GM18511 (cell line): ENCODE measurements at regions not wholly inside any gene's neighbourhood (a gene's known extent, or its start where the extent isn't known, plus 50 kb on each side); places are given as distances from the start of the nearest gene placed in this dataset.

Experiments
- ATAC-seq: cut with Tn5 transposase; IDR thresholded peaks from one replicate; pipeline ENCODE4 v1.9.1; 2021; ENCODE audit warnings: mild to moderate bottlenecking, moderate library complexity; ENCODE audit not compliant: unreplicated experiment

DNA sequence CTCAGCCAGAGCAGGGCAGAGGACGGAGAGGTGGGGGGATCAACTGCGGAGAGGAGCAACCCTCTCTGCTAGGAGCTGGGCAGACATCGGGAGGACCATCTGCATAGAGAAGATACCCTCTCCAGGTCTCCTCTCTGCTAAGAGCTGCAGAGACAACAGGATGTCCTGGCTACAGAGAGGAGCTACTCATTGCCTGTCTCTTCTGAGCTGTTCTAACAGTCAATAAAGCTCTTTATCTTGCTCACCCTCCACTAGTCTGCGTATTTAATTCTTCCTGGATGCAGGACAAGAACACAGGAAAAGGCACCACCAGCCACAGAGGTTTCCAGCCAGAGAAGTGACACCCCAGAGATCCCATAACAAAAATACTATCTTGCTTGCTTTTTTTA is 871.1 kb upstream of the GJE1 start:
- ATAC-seq = no peak

DNA sequence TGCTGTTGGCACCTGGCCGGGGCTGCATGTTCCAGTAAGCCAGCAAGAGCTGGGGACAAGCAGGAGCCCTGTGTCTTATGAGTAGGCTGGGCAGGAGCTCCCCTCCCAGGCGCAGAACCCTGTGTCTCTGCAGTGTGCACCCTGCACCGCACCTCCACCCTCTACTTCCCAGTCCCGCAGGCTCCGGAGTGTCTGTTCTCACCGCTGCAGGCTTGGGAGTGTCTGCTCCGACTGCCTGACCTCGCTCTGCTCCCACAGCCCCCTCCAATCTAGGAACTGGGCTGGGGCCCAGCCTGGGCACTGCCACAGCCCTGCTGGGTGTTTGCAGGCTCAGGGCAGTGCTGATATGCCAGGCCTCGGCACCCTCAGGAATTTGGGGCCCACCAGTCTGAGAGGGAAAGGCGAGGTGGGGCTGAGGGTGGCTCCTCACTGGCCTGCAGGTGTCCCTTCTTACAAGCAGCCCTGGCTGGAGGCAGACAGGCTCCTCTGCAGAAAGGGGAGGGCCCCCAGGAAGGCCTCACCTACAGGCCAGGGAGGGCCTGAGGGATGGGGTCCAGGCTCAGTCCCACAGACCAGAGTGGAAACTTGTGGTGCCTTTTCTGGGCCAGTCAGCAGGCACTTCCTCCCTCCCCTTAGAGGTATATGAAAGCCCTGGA is 871.6 kb upstream of the GJE1 start:
- no peak for ATAC-seq

DNA sequence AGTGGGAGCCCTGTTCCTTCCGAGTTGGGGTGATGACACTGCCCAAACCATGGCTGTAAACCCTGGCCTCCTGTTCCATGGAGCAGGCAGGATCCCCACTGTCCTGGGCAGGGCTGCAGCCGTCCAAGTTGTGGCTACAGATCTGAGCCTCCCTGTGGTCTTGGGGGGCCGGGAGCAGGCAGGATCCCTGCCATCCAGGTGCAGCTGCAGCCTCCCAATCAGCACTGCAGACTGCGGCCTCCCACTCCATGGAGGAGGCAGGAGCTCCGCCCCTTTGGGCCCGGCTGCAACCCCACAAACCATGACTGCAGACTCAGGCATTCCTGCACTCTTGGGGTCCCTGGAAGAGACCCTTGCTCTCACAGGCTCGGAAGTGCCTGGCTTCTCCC is 872.1 kb upstream of the GJE1 start:
- no peak for ATAC-seq

DNA sequence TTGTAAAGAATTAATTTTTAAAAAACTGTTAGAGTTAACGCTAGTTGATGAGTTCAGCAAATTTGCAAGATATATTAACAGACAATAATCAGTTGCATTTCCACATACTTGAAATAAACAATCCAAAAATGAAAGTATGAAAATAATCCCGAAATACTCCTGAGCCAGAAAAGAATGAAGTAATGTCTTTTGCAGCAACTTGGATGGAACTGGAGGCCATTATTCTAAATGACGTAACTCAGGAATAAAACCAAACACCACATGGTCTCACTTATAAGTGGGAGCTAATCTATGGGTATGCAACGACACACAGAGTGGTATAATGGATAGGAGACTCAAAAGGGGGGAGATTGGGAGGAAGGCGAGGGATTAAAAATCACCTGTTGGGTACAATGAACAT is 872.9 kb upstream of the GJE1 start:
- ATAC-seq = no peak

DNA sequence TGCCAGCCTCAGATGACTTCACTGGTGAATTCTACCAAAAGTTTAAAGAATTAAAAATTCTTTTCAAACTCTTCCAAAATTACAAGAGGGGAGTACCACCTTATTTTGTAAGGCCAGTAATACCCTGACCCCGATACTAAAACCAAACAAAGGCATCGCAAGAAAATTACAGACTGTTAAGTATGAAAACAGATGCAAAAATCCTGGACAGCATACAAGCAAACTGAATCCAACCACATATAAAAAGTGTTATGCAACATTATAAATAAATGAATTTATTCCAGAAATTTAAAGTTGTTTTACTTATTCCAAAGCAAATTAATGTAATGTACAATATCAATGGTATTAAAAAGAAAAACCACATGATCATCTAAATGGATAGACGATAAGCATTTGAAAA is 873.6 kb upstream of the GJE1 start:
- ATAC-seq = no peak

DNA sequence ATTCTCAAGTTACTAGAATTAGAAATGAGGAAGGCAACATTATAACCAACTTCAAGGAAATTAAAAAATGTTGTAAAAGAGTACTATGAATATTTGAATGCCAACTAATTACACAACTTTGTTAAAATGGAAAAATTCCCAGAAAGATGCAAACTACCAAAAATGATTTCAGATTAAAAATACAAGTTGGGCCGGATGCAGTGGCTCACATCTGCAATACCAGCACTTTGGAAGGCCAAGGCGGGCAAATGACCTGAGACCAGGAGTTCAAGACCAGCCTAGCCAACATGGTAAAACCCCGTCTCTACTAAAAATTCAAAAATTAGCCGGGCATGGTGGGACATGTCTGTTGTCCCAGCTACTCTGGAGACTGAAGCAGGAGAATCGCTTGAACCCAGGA is 874.2 kb upstream of the GJE1 start:
- no peak for ATAC-seq

DNA sequence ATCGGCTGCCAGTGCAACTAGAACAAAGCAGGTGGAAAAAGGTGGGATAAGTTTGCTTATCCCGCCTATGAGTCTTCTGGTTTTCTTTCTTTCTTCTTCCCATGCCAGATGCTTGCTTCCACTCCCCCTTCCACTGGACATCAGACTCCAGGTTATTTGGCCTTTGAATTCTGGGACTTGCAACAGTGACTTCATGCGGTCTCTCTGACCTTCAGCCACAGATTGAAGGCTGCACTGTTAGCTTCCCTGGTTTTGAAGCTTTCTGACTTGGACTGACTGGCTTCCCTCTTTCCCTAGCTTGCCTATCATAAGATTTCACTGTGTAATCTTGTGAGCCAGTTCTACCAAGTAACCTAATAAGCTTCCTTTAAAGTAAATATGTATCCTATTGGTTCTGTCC is 878.4 kb upstream of the GJE1 start:
- no peak for ATAC-seq

DNA sequence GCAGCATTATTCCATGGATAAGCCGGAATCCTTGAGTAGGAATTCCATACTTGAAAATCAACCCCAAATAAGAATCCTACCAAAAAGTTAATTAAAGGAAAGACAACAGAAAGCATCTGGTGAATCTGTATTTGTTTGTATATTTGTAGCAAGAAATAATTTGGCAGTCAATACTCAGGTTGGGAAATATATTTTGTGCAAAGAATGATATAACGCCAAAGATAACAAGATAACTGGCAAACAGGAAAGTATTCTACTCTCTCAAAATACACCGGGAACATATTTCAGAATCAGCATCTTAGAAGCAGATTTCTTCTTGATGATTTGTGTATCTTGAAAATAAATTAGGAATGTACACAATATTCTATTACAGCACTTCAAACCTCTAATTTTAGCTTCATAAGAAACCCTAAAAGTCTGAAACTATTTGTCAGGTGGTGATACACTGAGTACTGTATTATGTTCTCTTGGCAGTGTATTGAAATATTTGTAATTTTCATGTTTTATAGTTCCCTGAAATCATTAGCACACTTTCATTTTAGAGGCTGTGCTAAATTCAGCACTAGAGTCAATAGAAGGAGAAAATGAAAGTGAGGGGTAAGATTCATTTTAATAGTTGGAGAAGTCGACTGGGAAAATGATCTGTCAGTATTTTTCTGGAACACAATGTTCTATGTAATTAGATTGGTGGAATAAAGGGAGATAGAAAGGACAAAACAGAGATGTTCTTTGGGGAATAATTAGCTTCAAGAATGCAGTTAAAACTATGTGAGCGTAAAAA is 879.7 kb upstream of the GJE1 start:
- ATAC-seq = no peak

DNA sequence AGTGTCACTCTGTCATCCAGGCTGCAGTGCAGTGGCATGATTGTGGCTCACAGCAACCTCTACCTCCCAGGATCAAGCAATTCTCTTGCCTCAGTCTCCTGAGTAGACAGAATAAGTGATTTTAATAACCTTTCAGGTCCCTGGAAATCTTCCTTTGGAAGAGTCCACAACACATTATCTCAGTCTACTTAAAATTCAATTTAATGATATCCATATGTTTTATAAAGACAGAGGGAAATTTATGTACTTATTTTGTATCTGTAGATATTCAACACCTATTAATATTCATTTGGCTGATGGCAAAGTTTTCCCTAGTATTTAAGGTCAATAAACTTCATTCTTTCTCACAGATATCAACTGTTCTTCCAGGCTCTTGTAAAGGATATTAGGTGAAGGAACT is 881.4 kb upstream of the GJE1 start:
- ATAC-seq = no peak

DNA sequence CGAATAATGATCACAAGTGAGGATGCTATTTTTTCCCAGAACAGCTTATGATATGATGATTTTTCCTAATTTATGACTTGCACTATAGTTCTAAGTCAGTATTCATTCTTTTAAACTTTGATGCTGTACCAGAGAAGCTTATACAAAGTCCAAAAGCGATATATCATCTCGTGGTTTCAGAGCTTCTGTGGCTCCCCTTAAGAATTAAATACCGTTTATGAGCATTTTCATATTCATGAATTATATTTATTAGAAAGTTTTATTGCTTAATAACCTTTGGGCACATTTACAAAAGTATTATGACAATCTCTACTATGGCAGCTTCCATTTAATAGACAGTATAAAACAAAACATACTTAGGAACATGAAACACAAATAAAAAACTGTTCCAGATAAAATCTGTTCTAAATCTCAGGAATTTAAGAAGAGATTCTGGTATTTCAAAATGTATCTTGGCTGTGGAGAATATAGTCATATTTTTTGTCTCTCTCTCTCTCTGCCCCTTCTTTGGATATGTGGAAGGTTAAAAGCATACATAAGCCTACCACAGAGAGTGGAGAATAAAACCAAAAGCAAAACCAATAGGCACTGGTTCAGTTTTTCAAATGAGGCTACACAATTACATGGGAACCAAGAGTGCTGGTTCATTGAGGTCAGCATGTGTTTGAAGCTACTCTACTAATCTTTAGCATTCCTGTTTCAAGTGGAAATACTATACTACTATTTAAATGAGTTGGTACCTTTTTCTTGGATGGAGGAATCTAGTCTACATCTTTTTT is 884.5 kb upstream of the GJE1 start:
- ATAC-seq = peak; percentile 64

DNA sequence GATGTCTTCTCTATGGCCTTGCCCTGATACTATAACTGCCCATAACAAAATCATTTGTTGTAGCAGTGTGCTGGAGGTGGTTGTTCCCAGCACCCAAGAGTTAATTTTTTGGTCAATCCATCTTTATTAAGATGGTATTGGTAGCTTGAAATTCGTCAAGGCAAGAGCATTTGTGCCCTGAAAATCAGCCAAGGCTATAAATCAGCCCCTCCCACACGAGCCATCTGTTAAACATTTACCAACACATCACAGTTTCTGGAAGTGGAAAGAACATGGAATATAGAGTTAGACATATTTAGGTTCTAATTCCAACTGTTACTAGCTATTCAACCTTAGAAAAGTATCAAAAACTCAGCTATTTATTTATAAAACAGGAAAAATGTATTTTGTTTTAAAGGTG is 888.4 kb upstream of the GJE1 start:
- no peak for ATAC-seq

DNA sequence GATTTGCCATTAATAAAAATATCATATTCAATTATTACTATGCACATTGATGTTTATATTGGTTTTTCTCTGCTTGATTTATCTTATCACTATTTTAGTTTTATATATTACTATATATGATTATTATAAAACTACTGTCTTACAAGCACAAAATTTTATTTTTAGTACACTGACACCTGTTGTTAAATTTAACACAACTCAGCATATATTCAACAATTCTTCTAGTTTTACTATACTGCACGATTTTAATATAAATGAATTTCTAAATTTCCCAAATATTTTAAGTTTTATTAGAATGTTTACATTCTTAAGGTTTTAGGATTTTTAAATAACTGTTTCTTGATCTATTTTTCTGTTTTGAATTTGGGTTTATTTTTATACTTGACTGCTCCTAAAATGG is 889.8 kb upstream of the GJE1 start:
- ATAC-seq = no peak

DNA sequence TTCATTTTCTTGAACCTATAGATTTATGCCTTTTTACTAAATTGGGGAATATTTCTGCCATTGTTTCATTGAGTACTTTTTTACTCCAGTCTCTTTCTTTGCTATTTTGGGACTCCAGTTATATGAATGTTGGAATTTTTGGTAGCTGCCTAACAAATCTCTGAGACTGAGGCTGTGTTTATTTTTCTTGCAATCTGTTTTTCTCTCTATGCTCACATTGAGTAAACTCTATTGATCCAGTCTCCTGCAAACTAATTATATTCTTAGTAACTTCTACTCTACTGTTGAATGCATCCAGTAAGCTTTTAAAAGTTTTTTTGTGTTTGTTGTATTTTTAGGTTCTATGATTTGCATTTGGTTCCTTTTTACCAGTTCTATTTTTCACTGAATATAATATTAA is 903.4 kb upstream of the GJE1 start:
- ATAC-seq = no peak

DNA sequence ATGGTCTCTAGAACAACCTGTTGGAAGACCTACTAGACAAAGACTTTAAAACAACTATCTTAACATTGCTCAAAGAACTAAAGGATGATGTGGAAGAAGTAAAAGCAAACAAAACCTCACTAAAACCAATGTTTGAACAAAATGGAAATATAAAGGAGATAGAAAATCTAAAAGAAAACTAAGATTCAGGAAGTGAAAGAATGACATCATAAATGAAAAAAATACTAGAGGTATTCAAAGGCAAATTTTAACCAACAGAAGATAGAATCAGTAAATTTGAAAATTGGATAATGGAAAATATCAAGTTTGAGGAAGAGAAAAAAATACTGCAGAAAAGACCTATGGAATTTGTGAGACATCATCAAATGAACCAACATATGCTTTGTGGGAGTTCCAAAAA is 914.1 kb upstream of the GJE1 start:
- ATAC-seq = no peak

DNA sequence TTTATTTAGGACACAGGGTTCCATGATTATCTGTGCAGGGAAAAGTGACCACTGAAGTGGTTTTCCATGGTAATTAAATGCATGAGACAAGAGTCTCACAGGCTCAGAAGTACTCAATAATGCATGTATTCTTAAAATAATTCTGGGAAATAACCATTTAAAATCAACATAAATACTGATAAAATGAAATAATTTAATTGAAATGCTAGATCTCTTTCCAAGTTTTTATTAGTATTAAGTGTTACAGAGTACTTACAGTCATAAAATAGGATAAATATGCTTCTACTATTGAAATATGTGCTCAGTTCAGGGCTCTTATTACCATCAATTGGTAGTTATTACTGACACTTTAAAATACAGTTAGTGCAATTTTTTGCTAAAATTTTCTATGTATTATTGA is 916.0 kb upstream of the GJE1 start:
- ATAC-seq = no peak

DNA sequence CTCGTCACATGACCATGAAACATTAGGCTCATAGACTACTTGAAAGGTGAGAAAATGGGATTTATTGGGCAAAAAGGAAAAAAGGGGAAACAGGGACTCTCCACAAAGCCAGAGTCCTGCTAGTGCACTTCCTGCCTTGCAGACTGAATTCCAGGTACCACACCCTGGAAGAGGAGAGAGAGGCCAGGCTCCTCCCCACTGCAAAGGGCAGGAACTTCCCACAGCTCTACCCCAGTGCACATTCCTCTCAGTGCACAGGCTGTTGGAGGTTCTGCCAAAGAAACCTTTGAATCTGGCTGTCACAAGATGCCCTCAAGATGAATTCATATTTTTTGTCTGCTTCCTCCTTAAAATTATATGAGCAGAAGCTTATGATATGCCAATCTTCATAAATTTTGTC is 920.4 kb upstream of the GJE1 start:
- no peak for ATAC-seq

DNA sequence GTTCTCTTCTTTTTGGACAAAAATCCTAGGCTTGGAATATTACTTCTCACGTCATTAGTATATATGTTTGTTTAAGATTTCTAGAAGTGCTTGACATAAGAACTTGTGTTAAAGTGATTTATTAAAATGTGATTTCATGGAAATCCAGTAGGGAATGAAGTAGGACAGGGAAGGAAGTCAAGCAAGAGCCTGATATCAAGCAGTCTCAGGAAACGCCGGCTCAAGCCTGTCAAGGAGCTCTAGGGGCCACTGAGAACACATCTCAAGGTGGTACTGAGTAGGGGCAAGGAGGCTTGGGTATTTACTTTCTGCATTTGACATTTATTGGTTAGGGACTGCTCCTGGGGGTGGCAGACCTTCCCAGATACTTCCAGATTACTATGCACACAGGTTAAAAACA is 920.9 kb upstream of the GJE1 start:
- no peak for ATAC-seq

DNA sequence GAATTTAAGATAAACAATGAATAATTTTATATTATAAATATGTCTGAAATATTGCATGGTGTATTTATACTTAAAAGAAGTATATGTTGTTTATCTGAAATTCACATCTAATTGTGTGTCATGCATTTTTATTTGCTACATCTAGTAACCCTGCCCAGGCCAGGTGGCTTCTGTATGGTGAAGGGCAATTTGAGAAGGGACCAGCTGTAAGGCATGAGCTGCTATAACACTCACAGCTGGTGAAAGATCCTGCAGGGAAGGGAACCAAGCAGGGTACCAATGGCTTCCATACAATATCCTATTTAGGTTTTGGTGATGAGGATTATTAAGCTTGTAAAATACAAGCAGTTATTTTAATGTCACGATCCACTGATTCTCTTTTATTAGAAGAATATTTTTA is 921.8 kb upstream of the GJE1 start:
- no peak for ATAC-seq

DNA sequence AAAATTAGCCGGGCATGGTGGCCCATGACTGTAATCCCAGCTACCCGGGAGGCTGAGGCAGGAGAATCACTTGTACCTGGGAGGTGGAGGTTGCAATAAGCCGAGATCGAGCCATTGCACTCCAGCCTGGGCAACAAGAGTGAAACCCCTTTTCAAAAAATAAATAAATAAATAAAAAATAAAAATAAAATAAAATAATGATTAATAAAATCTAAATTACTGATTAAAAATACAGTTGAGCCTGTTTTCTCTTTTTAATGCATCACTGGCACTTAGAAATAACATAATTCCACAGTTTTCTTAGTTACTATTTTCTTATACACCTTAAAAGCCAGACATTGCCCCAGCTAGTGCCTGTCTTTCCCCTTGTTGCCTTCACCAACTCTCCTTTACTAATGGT is 922.8 kb upstream of the GJE1 start:
- ATAC-seq = no peak

DNA sequence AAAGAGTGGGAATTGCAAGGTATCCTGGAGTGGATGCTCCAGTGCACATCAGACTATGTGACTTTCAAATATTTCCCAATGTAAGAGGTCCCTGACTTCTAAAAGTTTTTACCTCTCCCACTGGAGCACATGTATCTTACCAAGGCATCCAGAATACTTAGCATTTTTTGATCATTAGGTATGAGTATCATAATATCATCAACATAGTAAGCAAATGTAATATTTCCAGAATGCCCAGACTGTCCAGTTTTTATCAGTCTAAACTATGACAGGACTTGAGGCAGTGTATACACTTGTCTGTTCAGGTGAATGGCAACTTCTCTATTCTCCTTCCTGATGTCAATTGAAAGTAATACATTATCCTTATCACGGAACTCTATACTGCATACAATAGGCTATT is 924.6 kb upstream of the GJE1 start:
- no peak for ATAC-seq

DNA sequence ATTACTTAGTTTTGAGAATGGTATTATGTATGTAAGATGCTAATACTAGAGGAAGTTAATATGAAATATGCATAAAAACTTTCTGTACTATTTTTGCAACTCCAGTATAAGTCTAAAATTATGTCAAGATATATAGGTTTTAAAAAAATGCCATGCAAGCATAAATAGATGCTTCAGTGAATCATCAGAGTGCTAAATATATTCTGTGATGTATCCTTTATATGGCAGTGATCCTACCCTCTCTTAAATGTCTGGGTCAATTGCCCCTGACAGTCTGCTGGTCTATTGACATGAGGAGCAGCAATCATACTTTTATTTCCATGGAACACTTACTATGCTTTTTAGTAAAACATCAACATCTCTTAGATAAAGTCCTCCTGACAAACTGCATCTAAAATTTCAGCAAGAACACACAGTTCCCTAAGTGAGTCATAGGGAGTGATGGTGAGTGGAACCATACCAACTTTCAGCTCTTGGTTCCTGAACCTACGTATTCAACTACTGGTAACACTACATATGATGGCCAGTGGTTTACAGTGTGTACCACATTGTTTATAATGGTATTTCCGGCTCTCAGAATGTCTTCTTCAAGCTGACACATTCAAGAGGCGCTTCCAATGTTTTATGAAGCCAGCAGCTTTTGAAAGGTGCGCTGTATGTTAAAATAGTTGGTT is 928.7 kb upstream of the GJE1 start:
- no peak for ATAC-seq

DNA sequence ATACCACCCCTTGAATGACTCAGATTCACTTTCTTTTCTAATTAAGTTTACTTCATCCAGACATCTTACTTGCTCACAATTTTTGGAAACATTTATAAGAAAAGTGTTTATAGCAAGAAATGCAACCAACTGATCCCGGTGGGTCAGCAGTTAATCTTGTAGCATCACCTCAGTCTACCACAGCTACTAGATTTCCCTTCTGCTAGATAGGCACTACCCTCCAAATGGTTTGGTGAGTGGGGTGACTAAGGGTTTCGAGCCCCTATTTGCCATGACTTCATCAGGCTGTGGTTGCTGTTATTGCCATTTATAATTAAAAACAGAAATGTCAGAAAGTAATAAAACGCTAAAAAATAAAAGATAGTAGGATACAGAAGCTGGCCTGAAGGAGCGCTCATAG is 930.1 kb upstream of the GJE1 start:
- ATAC-seq = no peak
